Prostate gland (tissue), 2 donors: ENCODE measurements at regions not wholly inside any gene's neighbourhood (a gene's known extent, or its start where the extent isn't known, plus 50 kb on each side); places are given as distances from the start of the nearest gene placed in this dataset.

Experiments used
- POLR2AphosphoS5 ChIP-seq: sonication (generic); formaldehyde crosslinking; IDR thresholded peaks from one replicate; pipeline ENCODE4 v1.6.1; 2017; ENCODE audit warnings: antibody characterized with exemption
- TF ChIP-seq, protein P1 (sequence below), 4 experiments: fragments of 200-600 bp in 2 of 4; fragments of 450-650 bp in 2 of 4; sonication (generic) in 2 of 4; IDR thresholded peaks; 1 replicate in 3 of 4; 2 replicates in 1 of 4; pipeline ENCODE4 v1.5.1; 2016 to 2019; ENCODE audit warnings: antibody characterized with exemption in 4 of 4, mild to moderate bottlenecking in 2 of 4, moderate library complexity in 2 of 4

DNA sequence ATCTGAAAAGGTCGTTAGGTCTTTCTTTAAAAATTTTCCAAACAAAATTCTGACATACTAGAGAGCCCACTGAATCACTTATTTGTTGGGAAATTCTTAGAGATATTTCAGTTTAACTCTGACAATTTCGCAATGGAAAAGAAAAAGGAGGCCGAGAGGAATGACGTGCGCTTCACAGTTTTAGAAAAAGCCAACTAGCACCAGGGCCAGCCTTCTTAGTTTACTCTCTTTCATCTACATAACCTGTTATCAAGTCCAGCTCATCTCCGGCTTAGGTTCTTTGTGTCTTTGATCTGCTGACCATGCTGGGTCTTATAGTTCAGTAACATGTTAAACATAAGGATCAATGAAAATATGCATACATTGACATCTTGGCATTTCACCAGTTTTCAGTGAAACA lies 201.7 kb upstream of the TAS2R1 start:
- TF ChIP-seq POLR2AphosphoS5 = no peak
- TF ChIP-seq, protein P1, sequence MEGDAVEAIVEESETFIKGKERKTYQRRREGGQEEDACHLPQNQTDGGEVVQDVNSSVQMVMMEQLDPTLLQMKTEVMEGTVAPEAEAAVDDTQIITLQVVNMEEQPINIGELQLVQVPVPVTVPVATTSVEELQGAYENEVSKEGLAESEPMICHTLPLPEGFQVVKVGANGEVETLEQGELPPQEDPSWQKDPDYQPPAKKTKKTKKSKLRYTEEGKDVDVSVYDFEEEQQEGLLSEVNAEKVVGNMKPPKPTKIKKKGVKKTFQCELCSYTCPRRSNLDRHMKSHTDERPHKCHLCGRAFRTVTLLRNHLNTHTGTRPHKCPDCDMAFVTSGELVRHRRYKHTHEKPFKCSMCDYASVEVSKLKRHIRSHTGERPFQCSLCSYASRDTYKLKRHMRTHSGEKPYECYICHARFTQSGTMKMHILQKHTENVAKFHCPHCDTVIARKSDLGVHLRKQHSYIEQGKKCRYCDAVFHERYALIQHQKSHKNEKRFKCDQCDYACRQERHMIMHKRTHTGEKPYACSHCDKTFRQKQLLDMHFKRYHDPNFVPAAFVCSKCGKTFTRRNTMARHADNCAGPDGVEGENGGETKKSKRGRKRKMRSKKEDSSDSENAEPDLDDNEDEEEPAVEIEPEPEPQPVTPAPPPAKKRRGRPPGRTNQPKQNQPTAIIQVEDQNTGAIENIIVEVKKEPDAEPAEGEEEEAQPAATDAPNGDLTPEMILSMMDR (IDR thresholded peaks at IDR 0.05) = no peak
